ENCODE measurements at regions not wholly inside any gene's neighbourhood (a gene's known extent, or its start where the extent isn't known, plus 50 kb on each side); places are given as distances from the start of the nearest gene placed in this dataset.

DNA sequence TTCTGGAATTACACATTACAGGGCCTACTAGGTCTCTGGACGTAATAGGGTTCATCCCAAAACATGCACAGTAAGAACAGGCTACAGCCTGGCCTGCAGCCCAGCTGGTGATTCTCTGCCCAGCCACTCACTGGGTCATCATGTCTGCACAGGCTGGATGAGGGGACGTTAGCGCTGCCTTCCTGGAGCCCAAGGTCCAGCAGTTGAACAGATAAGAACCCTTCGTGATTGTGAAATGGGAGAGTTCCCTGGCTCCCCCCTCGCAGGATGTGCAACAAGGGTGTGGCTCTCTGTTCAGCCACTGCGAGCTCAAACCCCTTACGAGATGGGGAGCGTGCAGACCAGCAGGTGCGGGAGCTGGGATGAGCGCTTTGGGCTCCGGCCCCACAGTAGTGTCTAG, 200.0 kb upstream of the CDH5 start (continued):
- TF ChIP-seq, protein P1, sequence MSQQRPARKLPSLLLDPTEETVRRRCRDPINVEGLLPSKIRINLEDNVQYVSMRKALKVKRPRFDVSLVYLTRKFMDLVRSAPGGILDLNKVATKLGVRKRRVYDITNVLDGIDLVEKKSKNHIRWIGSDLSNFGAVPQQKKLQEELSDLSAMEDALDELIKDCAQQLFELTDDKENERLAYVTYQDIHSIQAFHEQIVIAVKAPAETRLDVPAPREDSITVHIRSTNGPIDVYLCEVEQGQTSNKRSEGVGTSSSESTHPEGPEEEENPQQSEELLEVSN (IDR thresholded peaks at IDR 0.05), result no peak
- TF ChIP-seq, protein P2, sequence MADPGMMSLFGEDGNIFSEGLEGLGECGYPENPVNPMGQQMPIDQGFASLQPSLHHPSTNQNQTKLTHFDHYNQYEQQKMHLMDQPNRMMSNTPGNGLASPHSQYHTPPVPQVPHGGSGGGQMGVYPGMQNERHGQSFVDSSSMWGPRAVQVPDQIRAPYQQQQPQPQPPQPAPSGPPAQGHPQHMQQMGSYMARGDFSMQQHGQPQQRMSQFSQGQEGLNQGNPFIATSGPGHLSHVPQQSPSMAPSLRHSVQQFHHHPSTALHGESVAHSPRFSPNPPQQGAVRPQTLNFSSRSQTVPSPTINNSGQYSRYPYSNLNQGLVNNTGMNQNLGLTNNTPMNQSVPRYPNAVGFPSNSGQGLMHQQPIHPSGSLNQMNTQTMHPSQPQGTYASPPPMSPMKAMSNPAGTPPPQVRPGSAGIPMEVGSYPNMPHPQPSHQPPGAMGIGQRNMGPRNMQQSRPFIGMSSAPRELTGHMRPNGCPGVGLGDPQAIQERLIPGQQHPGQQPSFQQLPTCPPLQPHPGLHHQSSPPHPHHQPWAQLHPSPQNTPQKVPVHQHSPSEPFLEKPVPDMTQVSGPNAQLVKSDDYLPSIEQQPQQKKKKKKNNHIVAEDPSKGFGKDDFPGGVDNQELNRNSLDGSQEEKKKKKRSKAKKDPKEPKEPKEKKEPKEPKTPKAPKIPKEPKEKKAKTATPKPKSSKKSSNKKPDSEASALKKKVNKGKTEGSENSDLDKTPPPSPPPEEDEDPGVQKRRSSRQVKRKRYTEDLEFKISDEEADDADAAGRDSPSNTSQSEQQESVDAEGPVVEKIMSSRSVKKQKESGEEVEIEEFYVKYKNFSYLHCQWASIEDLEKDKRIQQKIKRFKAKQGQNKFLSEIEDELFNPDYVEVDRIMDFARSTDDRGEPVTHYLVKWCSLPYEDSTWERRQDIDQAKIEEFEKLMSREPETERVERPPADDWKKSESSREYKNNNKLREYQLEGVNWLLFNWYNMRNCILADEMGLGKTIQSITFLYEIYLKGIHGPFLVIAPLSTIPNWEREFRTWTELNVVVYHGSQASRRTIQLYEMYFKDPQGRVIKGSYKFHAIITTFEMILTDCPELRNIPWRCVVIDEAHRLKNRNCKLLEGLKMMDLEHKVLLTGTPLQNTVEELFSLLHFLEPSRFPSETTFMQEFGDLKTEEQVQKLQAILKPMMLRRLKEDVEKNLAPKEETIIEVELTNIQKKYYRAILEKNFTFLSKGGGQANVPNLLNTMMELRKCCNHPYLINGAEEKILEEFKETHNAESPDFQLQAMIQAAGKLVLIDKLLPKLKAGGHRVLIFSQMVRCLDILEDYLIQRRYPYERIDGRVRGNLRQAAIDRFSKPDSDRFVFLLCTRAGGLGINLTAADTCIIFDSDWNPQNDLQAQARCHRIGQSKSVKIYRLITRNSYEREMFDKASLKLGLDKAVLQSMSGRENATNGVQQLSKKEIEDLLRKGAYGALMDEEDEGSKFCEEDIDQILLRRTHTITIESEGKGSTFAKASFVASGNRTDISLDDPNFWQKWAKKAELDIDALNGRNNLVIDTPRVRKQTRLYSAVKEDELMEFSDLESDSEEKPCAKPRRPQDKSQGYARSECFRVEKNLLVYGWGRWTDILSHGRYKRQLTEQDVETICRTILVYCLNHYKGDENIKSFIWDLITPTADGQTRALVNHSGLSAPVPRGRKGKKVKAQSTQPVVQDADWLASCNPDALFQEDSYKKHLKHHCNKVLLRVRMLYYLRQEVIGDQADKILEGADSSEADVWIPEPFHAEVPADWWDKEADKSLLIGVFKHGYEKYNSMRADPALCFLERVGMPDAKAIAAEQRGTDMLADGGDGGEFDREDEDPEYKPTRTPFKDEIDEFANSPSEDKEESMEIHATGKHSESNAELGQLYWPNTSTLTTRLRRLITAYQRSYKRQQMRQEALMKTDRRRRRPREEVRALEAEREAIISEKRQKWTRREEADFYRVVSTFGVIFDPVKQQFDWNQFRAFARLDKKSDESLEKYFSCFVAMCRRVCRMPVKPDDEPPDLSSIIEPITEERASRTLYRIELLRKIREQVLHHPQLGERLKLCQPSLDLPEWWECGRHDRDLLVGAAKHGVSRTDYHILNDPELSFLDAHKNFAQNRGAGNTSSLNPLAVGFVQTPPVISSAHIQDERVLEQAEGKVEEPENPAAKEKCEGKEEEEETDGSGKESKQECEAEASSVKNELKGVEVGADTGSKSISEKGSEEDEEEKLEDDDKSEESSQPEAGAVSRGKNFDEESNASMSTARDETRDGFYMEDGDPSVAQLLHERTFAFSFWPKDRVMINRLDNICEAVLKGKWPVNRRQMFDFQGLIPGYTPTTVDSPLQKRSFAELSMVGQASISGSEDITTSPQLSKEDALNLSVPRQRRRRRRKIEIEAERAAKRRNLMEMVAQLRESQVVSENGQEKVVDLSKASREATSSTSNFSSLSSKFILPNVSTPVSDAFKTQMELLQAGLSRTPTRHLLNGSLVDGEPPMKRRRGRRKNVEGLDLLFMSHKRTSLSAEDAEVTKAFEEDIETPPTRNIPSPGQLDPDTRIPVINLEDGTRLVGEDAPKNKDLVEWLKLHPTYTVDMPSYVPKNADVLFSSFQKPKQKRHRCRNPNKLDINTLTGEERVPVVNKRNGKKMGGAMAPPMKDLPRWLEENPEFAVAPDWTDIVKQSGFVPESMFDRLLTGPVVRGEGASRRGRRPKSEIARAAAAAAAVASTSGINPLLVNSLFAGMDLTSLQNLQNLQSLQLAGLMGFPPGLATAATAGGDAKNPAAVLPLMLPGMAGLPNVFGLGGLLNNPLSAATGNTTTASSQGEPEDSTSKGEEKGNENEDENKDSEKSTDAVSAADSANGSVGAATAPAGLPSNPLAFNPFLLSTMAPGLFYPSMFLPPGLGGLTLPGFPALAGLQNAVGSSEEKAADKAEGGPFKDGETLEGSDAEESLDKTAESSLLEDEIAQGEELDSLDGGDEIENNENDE (IDR thresholded peaks at IDR 0.05; ENCODE audit: insufficient replicate concordance, low read length), result no peak
- TF ChIP-seq TAF7 (optimal IDR thresholded peaks at IDR 0.05; ENCODE audit: borderline replicate concordance, low read depth, low read length), result no peak
- no peak for TF ChIP-seq SIX5 (IDR thresholded peaks at IDR 0.05; ENCODE audit: low read depth, low read length)
- no peak for TF ChIP-seq CTBP2 (IDR thresholded peaks at IDR 0.05; ENCODE audit: borderline replicate concordance, insufficient read depth, insufficient read length, low read length)
- no peak for TF ChIP-seq EGR1 (IDR thresholded peaks at IDR 0.05; ENCODE audit: borderline replicate concordance, low read depth, low read length)

All from H1 (cell line).